ENCODE measurements at regions not wholly inside any gene's neighbourhood (a gene's known extent, or its start where the extent isn't known, plus 50 kb on each side); places are given as distances from the start of the nearest gene placed in this dataset.
"Not testable (repeated sequence)": the region's sequence is repeated elsewhere in the genome, so short reads cannot be mapped to it uniquely, and the experiment has no call there.

- no peak for DNase-seq (ENCODE audit: low read depth in 1 of 2, low spot score in 1 of 2)
- TF ChIP-seq CTCF (IDR thresholded peaks at IDR 0.05; ENCODE audit: insufficient read depth, low read length) (no peak), GABPA (IDR thresholded peaks at IDR 0.05; ENCODE audit: low read depth) (no peak)
- H3K27me3 ChIP-seq (ENCODE audit: insufficient read depth, poor library complexity, severe bottlenecking), result no peaks in the 10 kb centered on the region
- no peak overlapping the region for H3K27ac ChIP-seq (replicated peaks)
- H3K4me3 ChIP-seq (replicated peaks; ENCODE audit: insufficient read depth, low read length), result no peak overlapping the region
Observed at GRCh38 chr5:89534331-89534730, 651.3 kb upstream of the MEF2C start.

- DNase-seq (ENCODE audit: low read depth in 1 of 2, low spot score in 1 of 2), result no peak
- Histone ChIP-seq H3K27me3 (ENCODE audit: insufficient read depth, poor library complexity, severe bottlenecking) (no peaks in the 10 kb centered on the region), H3K27ac (replicated peaks) (no peak overlapping the region), H3K4me3 (replicated peaks; ENCODE audit: insufficient read depth, low read length) (no peak overlapping the region)
- TF ChIP-seq POLR2AphosphoS5 (IDR thresholded peaks at IDR 0.05; ENCODE audit: low read depth), result no peak
- TF ChIP-seq GABPA (IDR thresholded peaks at IDR 0.05; ENCODE audit: low read depth), result no peak
- no peak for TF ChIP-seq REST (IDR thresholded peaks at IDR 0.05; ENCODE audit: insufficient replicate concordance, low read depth)
- TF ChIP-seq SPI1 (IDR thresholded peaks at IDR 0.05; ENCODE audit: borderline replicate concordance, low read depth), result no peak
- no peak for TF ChIP-seq CTCF (IDR thresholded peaks at IDR 0.05; ENCODE audit: insufficient read depth, low read length)
Observed at GRCh38 chr5:89524785-89525184, 641.8 kb upstream of the MEF2C start.

GRCh38 chr5:89523867-89524266, 640.9 kb upstream of the MEF2C start:
- not testable (repeated sequence) for H3K27ac ChIP-seq (replicated peaks); H3K4me3 ChIP-seq (replicated peaks; ENCODE audit: insufficient read depth, low read length); H3K27me3 ChIP-seq (ENCODE audit: insufficient read depth, poor library complexity, severe bottlenecking); DNase-seq (ENCODE audit: low read depth in 1 of 2, low spot score in 1 of 2)

- no peaks in the 10 kb centered on the region for H3K27me3 ChIP-seq (ENCODE audit: insufficient read depth, poor library complexity, severe bottlenecking)
- TF ChIP-seq CTCF (IDR thresholded peaks at IDR 0.05; ENCODE audit: insufficient read depth, low read length) (no peak), SPI1 (IDR thresholded peaks at IDR 0.05; ENCODE audit: borderline replicate concordance, low read depth) (no peak), GABPA (IDR thresholded peaks at IDR 0.05; ENCODE audit: low read depth) (no peak), REST (IDR thresholded peaks at IDR 0.05; ENCODE audit: insufficient replicate concordance, low read depth) (no peak), POLR2AphosphoS5 (IDR thresholded peaks at IDR 0.05; ENCODE audit: low read depth) (no peak)
Observed at GRCh38 chr5:89520771-89521170, 637.8 kb upstream of the MEF2C start.

More at GRCh38 chr5:89520771-89521170, 637.8 kb upstream of the MEF2C start:
- no peak overlapping the region for H3K4me3 ChIP-seq (replicated peaks; ENCODE audit: insufficient read depth, low read length)
- no peak for DNase-seq (ENCODE audit: low read depth in 1 of 2, low spot score in 1 of 2)
- no peak overlapping the region for H3K27ac ChIP-seq (replicated peaks)
